ENCODE measurements at regions not wholly inside any gene's neighbourhood (a gene's known extent, or its start where the extent isn't known, plus 50 kb on each side); places are given as distances from the start of the nearest gene placed in this dataset.

- TF ChIP-seq CTCF (IDR thresholded peaks at IDR 0.05), result no peak
- no peak for TF ChIP-seq POLR2A (IDR thresholded peaks at IDR 0.05)
These were observed 916.1 kb downstream of the GALC start for GRCh38 chr14:87076922-87077321.
